ENCODE measurements at regions not wholly inside any gene's neighbourhood (a gene's known extent, or its start where the extent isn't known, plus 50 kb on each side); places are given as distances from the start of the nearest gene placed in this dataset.

GRCh38 chr7:22670422-22670815, 56.6 kb upstream of the IL6 start:
- Histone ChIP-seq H3K4me3 (replicated peaks in 1 of 2; ENCODE audit: low read depth in 1 of 2, low read length in 2 of 2) (no peak overlapping the region), H3K4me2 (ENCODE audit: low read length) (no peak overlapping the region), H3K27me3 (ENCODE audit: insufficient read depth, low read length) (no peaks in the 10 kb centered on the region), H3K27ac (ENCODE audit: low read depth, low read length) (no peak overlapping the region), H3K79me2 (ENCODE audit: insufficient read depth, low read length) (no peaks in the 10 kb centered on the region), H3K36me3 (ENCODE audit: control insufficient read depth in 1 of 2, insufficient read depth in 2 of 2, low read length in 2 of 2) (no peaks in the 10 kb centered on the region), H3K9me2 (ENCODE audit: insufficient read depth) (no peaks in the 10 kb centered on the region), H4K20me1 (ENCODE audit: insufficient read depth) (no peaks in the 10 kb centered on the region), H3K4me1 (ENCODE audit: control insufficient read depth in 1 of 2, insufficient read depth in 2 of 2, low read length in 2 of 2) (peaks cover 0 to 26% of the 10 kb centered on the region in 2 experiments; a peak in 3 of 4 replicates), H3K9me3 (ENCODE audit: control insufficient read depth in 1 of 2, insufficient read depth in 1 of 2, low read depth in 1 of 2, low read length in 2 of 2) (no peaks in the 10 kb centered on the region), H2AFZ (ENCODE audit: low read depth, low read length, poor library complexity, severe bottlenecking) (no peak overlapping the region), H3K9ac (ENCODE audit: low read length) (no peak overlapping the region)
- ChIA-PET POLR2A (no interaction called here), CTCF (interaction anchor here (3.5 kb wide), 1 partner anchor 9 kb away, joined by 13 read pairs; no protein-coding TSS in a partner anchor), RAD21 (ENCODE audit: low non-redundant PET in 1 of 2, low total read pairs in 2 of 2, uncharacterized antibody in 2 of 2, unreplicated experiment in 2 of 2) (no interaction called here)
- DNase-seq (ENCODE audit: low read depth, low spot score) (no peak), ATAC-seq (no peak)
- BruUV-seq (replicated peaks) = no TSS peak
- TF ChIP-seq CEBPB (IDR thresholded peaks at IDR 0.05; ENCODE audit: low read depth) = no peak
- TF ChIP-seq ZFX (IDR thresholded peaks at IDR 0.05) = no peak
- TF ChIP-seq EZH2phosphoT487 (IDR thresholded peaks at IDR 0.05; ENCODE audit: borderline replicate concordance) = no peak
- TF ChIP-seq FOSL1 (IDR thresholded peaks at IDR 0.05; ENCODE audit: low read depth) = no peak
- TF ChIP-seq ATF3 (IDR thresholded peaks at IDR 0.05) = no peak
- no peak for TF ChIP-seq SRF (IDR thresholded peaks at IDR 0.05; ENCODE audit: low read depth)
- TF ChIP-seq EZH2 (IDR thresholded peaks at IDR 0.05) = no peak
- TF ChIP-seq JUND (IDR thresholded peaks at IDR 0.05) = no peak
- TF ChIP-seq POLR2AphosphoS5 (IDR thresholded peaks at IDR 0.05; ENCODE audit: low read depth, low read length) = no peak
- TF ChIP-seq POLR2A (IDR thresholded peaks at IDR 0.05; ENCODE audit: borderline replicate concordance, extremely low read depth, insufficient read depth, insufficient read length) = no peak
- TF ChIP-seq SP1 (IDR thresholded peaks at IDR 0.05; ENCODE audit: low read depth) = no peak
- TF ChIP-seq RAD21 (IDR thresholded peaks at IDR 0.05; ENCODE audit: low read depth) = no peak
- TF ChIP-seq MAX (IDR thresholded peaks at IDR 0.05) = no peak
- TF ChIP-seq CTCF (IDR thresholded peaks at IDR 0.05 in 2 of 3, conservative IDR thresholded peaks at IDR 0.05 in 1 of 3; ENCODE audit: borderline replicate concordance in 1 of 3, insufficient read depth in 1 of 3, low read depth in 2 of 3, low read length in 2 of 3) = no peak
- intact Hi-C loops (cut with micrococcal nuclease) = no loop called here

All from HCT116 (cell line).